Ectodermal cell (in vitro differentiated cells): ENCODE measurements at regions not wholly inside any gene's neighbourhood (a gene's known extent, or its start where the extent isn't known, plus 50 kb on each side); places are given as distances from the start of the nearest gene placed in this dataset.

Experiments used
- H3K27ac ChIP-seq: 2 replicates; pipeline ENCODE4 v1.7.0; 2013; ENCODE audit warnings: mild to moderate bottlenecking, low read depth, low read length; ENCODE audit not compliant: insufficient read depth, poor library complexity, severe bottlenecking
- H3K27me3 ChIP-seq: 2 replicates; pipeline ENCODE4 v1.7.0; 2013; ENCODE audit warnings: mild to moderate bottlenecking, low read length; ENCODE audit not compliant: insufficient read depth, control insufficient read depth, poor library complexity, severe bottlenecking
- H3K36me3 ChIP-seq: one replicate; pipeline ENCODE4 v1.7.0; 2013; ENCODE audit warnings: low read length; ENCODE audit not compliant: control insufficient read depth, insufficient read depth
- H3K4me1 ChIP-seq: one replicate; pipeline ENCODE4 v1.7.0; 2013; ENCODE audit warnings: low read length; ENCODE audit not compliant: control insufficient read depth, insufficient read depth
- H3K4me3 ChIP-seq: 2 replicates; pipeline ENCODE4 v1.7.0; 2013; ENCODE audit warnings: low read depth, low read length, control low read depth; ENCODE audit not compliant: insufficient read depth
- H3K9me3 ChIP-seq: 2 replicates; pipeline ENCODE4 v1.7.0; 2013; ENCODE audit warnings: mild to moderate bottlenecking, low read length, moderate library complexity; ENCODE audit not compliant: control insufficient read depth
- WGBS, 2 experiments: methylation state at CpG; one replicate each; pipeline ENCODE4 v1.1.7; 2013; ENCODE audit warnings: missing lambda C conversion rate in 2 of 2; 5-methylcytosine and 5-hydroxymethylcytosine counted together

GRCh38 chr11:104830508-104830907, 67.8 kb downstream of the CASP12 start:
- WGBS, 2 experiments, result 90 to 94% methylated on average over 2 to 4 of the region's 5 CpGs
- Histone ChIP-seq H3K36me3 (no peaks in the 10 kb centered on the region), H3K27ac (no peak overlapping the region), H3K4me3 (no peak overlapping the region), H3K27me3 (no peaks in the 10 kb centered on the region), H3K9me3 (no peaks in the 10 kb centered on the region), H3K4me1 (no peaks in the 10 kb centered on the region)

- H3K4me1 ChIP-seq, result no peaks in the 10 kb centered on the region
- no peak overlapping the region for H3K27ac ChIP-seq
- no peaks in the 10 kb centered on the region for H3K27me3 ChIP-seq
- WGBS, 2 experiments, result 93 to 94% methylated on average over 2 of the region's 2 CpGs
- no peak overlapping the region for H3K4me3 ChIP-seq
- H3K9me3 ChIP-seq, result no peaks in the 10 kb centered on the region
- no peaks in the 10 kb centered on the region for H3K36me3 ChIP-seq
Measured at GRCh38 chr11:104830080-104830479, 68.2 kb downstream of the CASP12 start.

- no peaks in the 10 kb centered on the region for H3K9me3 ChIP-seq
- H3K27ac ChIP-seq, result no peak overlapping the region
- H3K4me3 ChIP-seq, result no peak overlapping the region
- no peaks in the 10 kb centered on the region for H3K36me3 ChIP-seq
- WGBS, 2 experiments, result no CpG with 5 or more reads among the region's 1 CpG
- H3K4me1 ChIP-seq, result no peaks in the 10 kb centered on the region
- H3K27me3 ChIP-seq, result no peaks in the 10 kb centered on the region
Measured at GRCh38 chr11:104826772-104827171, 71.5 kb downstream of the CASP12 start.

- WGBS, 2 experiments, result 100% methylated on average over 1 of the region's 1 CpG; no CpG with 5 or more reads in 1 of the 2 experiments
Measured at GRCh38 chr11:104823657-104824056, 74.6 kb downstream of the CASP12 start.

GRCh38 chr11:104820431-104820830, 77.8 kb downstream of the CASP12 start:
- Histone ChIP-seq H3K4me3 (no peak overlapping the region), H3K4me1 (no peaks in the 10 kb centered on the region), H3K27me3 (no peaks in the 10 kb centered on the region), H3K36me3 (no peaks in the 10 kb centered on the region), H3K27ac (no peak overlapping the region), H3K9me3 (no peaks in the 10 kb centered on the region)
- WGBS, 2 experiments, result 91 to 95% methylated on average over 2 of the region's 2 CpGs

More at GRCh38 chr11:104823657-104824056, 74.6 kb downstream of the CASP12 start:
- Histone ChIP-seq H3K4me1 (no peaks in the 10 kb centered on the region), H3K4me3 (no peak overlapping the region), H3K27ac (no peak overlapping the region), H3K36me3 (no peaks in the 10 kb centered on the region), H3K9me3 (no peaks in the 10 kb centered on the region), H3K27me3 (no peaks in the 10 kb centered on the region)

GRCh38 chr11:104819603-104820002, 78.7 kb downstream of the CASP12 start:
- Histone ChIP-seq H3K4me1 (no peaks in the 10 kb centered on the region), H3K4me3 (no peak overlapping the region), H3K36me3 (no peaks in the 10 kb centered on the region), H3K27me3 (no peaks in the 10 kb centered on the region), H3K27ac (no peak overlapping the region), H3K9me3 (no peaks in the 10 kb centered on the region)
- WGBS, 2 experiments, result 87 to 93% methylated on average over 2 to 4 of the region's 4 CpGs

- Histone ChIP-seq H3K9me3 (no peaks in the 10 kb centered on the region), H3K27ac (no peak overlapping the region), H3K36me3 (no peaks in the 10 kb centered on the region)
Measured at GRCh38 chr11:104819107-104819506, 79.2 kb downstream of the CASP12 start.

GRCh38 chr11:104817973-104818372, 80.3 kb downstream of the CASP12 start:
- Histone ChIP-seq H3K4me1 (no peaks in the 10 kb centered on the region), H3K27me3 (no peaks in the 10 kb centered on the region), H3K9me3 (no peaks in the 10 kb centered on the region), H3K36me3 (no peaks in the 10 kb centered on the region), H3K4me3 (no peak overlapping the region), H3K27ac (no peak overlapping the region)
- WGBS, 2 experiments, result 95 to 98% methylated on average over 3 of the region's 3 CpGs

More at GRCh38 chr11:104819107-104819506, 79.2 kb downstream of the CASP12 start:
- Histone ChIP-seq H3K4me3 (no peak overlapping the region), H3K27me3 (no peaks in the 10 kb centered on the region), H3K4me1 (no peaks in the 10 kb centered on the region)

- 70% methylated on average over 2 of the region's 2 CpGs for WGBS, 2 experiments
- Histone ChIP-seq H3K27me3 (no peaks in the 10 kb centered on the region), H3K4me3 (no peak overlapping the region), H3K36me3 (no peaks in the 10 kb centered on the region), H3K27ac (no peak overlapping the region), H3K4me1 (no peaks in the 10 kb centered on the region), H3K9me3 (no peaks in the 10 kb centered on the region)
Measured at GRCh38 chr11:104813532-104813931, 84.7 kb downstream of the CASP12 start.

GRCh38 chr11:104812103-104812788, 86.0 kb downstream of the CASP12 start:
- H3K9me3 ChIP-seq, result no peaks in the 10 kb centered on the region
- no peaks in the 10 kb centered on the region for H3K4me1 ChIP-seq
- WGBS, 2 experiments, result 88 to 94% methylated on average over 7 to 8 of the region's 8 CpGs
- no peaks in the 10 kb centered on the region for H3K27me3 ChIP-seq
- no peak overlapping the region for H3K27ac ChIP-seq
- H3K4me3 ChIP-seq, result no peak overlapping the region
- no peaks in the 10 kb centered on the region for H3K36me3 ChIP-seq
